ENCODE measurements at regions not wholly inside any gene's neighbourhood (a gene's known extent, or its start where the extent isn't known, plus 50 kb on each side); places are given as distances from the start of the nearest gene placed in this dataset.

- no peak for TF ChIP-seq POLR2A (IDR thresholded peaks at IDR 0.05; ENCODE audit: low read depth, low read length)
- no peak for TF ChIP-seq CTCF (IDR thresholded peaks at IDR 0.05; ENCODE audit: extremely low read depth in 1 of 2, insufficient read depth in 1 of 2, low read depth in 1 of 2, low read length in 2 of 2)
- no peak for TF ChIP-seq MAX (IDR thresholded peaks at IDR 0.05; ENCODE audit: insufficient read depth, insufficient read length)
- no peak for TF ChIP-seq EZH2 (IDR thresholded peaks at IDR 0.05; ENCODE audit: borderline replicate concordance, low read depth, low read length, severe bottlenecking)
- no peak for TF ChIP-seq FOS (IDR thresholded peaks at IDR 0.05; ENCODE audit: borderline replicate concordance, insufficient read depth, low read length)
- no peak for TF ChIP-seq JUN (IDR thresholded peaks at IDR 0.05; ENCODE audit: borderline replicate concordance, insufficient read depth, insufficient read length, low read depth)
These were observed 110.0 kb upstream of the MTHFD1L start for GRCh38 chr6:150755524-150755923.

Measured in endothelial cell of umbilical vein (primary cell).